T-helper 1 cell treated with Interleukin-12 subunit alpha and Interleukin-12 subunit beta and Interleukin-4 antibody, amounts not matched to agents 30 ng/mL and 1 ng/mL, for 36 hours (primary cell): ENCODE measurements at regions not wholly inside any gene's neighbourhood (a gene's known extent, or its start where the extent isn't known, plus 50 kb on each side); places are given as distances from the start of the nearest gene placed in this dataset.

Experiments
- intact Hi-C: fragments of 100-400 bp; cut with micrococcal nuclease; formaldehyde crosslinking; loops from one replicate; pipeline ENCODE4 v1.15.1; 2024

DNA sequence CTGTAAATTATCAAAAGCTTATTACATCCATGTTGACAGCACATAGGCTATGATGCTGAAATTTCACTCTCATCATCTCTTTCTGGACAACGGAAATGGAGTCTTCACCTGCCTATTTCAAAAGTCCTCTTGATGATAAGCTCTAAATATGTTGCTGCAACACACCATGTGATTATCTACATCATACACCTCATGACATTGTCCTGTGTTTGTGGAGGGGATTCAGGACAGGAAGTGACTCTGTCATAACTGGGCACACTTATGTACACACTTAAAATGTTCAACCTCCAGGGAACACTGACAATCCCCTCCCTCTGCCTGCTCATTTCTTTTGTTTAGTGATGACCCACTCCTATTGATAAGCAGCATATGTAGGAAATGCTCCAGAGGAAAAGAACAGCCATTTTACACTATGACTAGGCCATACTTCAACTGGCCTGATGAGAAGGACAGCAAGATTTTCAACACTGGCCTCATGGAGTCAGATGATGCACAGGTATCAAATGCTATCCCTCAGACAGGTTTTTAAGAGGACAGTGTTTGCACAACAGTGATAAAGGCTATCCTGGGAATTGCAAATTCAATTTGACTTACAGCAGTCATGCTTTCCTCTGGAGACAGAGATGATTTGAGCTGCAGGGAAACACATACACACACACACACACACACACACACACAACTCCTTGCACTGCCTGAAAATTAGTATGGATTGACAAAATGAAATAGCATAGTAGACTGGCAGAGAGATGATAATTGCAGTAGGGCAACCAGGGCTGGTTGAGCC lies 163.3 kb upstream of the RASGEF1B start:
- intact Hi-C loops, result no loop called here

DNA sequence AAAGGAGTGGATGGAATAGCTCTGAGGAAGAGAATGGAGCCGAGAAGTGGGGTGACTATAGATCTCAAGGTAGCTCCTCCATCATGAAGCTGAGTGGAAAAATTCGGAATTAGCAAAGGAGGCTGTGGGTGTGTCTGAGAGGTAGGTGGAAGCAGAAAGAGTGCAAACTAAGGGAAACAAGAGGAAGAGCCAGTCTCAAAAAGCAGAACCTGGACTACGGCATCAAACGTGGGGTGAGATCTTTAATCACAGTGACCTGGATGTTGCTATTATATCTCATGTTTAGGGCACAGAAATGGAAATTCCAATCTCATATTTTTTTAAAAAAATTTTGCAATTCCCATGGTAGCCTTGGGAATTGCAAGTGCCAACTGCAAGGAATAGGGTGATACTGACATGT lies 162.5 kb upstream of the RASGEF1B start:
- intact Hi-C loops, result no loop called here

DNA sequence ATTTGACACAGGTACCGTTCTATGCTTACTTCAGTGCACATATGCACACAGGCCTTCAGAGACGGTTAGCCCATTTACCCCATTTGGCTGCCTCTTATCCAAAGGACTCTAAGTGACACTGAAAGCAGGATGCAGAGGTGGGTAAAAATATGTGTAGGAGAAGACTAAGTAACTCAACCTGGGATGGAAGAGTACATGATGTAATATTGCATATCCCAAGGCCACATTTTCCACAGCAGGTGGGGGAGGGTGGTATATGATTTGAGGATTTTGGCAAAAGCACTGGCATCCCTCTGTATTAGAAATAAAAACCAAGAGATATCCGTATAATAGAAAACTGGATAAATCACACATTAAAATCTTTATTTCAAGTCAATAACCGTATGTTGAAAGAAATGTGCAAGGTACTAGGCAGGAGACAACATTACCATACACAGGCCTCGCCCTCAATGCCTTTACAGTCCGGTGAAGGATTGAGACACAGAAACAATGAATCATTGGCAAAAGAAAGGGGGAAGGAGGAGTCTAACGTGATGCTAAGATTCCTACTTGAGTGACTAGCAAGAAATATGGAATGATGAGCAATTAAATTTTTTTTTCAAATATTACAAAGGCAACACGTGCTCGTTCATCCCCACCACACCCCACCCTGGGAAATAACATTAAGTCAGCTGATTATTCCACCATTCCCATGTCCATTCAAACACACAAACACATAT lies 161.0 kb upstream of the RASGEF1B start:
- intact Hi-C loops, result no loop called here

GRCh38 chr4:81631958-81632441 lies 160.3 kb upstream of the RASGEF1B start:
- intact Hi-C loops, result no loop called here

DNA sequence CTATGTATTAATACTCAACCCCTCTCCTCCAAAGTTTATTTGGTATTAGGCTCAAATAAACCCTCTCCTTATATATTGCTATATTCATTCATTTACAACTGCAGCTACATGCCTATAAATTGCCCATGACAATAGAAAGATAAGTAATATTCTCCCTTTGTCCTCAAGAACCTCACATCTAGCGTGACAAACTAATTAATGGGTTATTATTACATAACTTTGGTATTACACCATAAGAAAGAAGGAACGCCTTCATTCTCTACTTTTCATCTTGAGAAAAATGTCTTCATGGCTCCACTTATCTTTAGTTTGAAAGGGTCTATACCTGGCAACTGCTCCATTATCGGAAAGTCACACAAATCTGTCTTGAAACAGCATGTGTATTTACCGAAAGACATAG lies 157.7 kb upstream of the RASGEF1B start:
- intact Hi-C loops, result no loop called here

GRCh38 chr4:81628489-81628888 lies 156.8 kb upstream of the RASGEF1B start:
- intact Hi-C loops, result no loop called here

- intact Hi-C loops, result no loop called here
These were observed 155.9 kb upstream of the RASGEF1B start for GRCh38 chr4:81627590-81627989.

DNA sequence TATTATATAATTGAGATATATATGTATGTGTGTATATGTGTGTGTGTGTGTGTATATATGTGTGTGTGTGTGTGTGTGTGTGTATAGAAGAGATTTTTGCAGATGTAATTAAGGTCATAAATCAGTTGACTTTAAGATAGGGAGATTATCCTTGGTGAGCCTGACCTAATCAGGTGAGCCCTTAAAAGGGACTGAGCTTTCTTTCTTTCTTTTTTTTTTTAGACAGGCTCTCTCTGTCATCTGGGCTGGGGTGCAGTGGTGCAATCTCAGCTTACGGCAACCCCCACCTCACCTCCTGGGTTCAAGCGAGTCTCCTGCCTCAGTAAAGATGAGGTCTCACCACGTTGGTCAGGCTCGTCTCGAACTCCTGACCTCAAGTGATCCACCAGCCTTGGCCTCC lies 155.1 kb upstream of the RASGEF1B start:
- intact Hi-C loops, result no loop called here

- intact Hi-C loops, result no loop called here
These were observed 154.0 kb upstream of the RASGEF1B start for GRCh38 chr4:81625422-81626417.

DNA sequence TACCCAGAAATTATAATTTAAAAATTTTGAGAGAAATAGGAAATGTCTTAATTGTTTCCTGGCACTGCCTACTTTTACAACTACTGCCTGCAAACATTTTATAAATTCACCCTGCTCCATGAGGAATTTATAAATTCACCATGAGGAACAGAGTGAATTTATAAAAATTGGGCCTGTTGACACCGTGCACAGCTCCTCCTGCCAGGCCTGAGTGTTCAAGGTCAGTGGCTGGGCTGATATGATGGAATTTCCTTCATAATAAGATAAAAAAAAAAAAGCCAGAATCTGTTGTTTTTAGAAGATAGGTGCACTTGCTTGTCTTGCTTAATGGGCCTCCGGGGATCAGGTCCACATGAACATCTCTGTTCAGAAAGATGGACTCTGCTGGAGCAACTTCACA lies 151.7 kb upstream of the RASGEF1B start:
- intact Hi-C loops, result no loop called here

DNA sequence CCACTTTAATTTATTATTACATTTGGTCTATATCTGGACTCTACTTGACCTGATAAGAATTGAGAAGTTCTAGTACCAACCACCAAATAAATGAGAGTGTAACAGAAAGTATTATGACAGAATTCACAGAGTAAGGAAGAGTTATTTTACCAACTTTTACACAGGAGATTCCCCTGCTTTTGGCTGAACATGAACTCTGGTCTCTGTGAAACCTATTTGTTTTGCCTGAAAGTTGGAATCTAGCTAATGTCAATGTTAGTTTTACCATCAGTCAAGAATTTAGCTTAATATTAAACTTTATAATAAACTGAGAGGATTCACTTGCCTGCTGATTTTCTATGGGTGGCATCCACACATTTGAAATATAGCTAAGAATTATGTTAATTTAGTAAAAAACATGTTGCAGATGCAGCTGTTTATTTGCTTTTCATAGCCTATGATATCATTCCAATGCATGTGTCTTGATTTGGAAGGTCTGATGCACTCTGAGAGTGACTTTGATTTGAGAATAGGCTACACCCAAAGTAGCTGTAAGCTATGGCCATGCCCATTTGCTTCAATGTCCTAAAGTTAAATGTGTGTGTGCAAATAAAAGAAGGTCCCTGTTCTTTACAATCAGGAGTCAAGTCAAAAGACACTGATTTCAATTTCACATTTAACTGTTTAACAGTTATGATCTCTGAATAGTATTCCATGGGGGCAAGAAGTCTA lies 150.9 kb upstream of the RASGEF1B start:
- intact Hi-C loops, result no loop called here

GRCh38 chr4:81622028-81622427 lies 150.3 kb upstream of the RASGEF1B start:
- intact Hi-C loops, result no loop called here

DNA sequence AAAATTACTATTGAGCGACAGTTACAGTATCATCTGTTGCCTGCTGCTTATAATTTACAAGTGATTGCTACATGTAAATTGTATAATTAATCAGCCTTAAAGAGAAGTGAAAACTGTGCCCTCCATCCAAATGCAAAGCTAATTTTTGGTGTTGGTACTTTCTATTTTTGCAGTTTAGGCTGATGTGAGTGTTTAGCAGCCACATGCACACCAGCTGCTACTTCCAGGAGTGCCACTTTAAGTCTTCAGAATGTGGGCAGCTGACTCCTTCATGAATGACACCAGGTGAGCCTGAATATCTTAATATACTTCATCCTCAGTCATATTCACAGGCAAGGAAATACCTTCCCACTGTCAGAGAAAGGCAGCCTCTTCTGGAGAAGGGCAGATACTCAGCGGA lies 149.8 kb upstream of the RASGEF1B start:
- intact Hi-C loops, result no loop called here

GRCh38 chr4:81620442-81620841 lies 148.7 kb upstream of the RASGEF1B start:
- intact Hi-C loops, result no loop called here

- intact Hi-C loops, result no loop called here
These were observed 145.8 kb upstream of the RASGEF1B start for GRCh38 chr4:81617545-81617944.

GRCh38 chr4:81611221-81611620 lies 139.5 kb upstream of the RASGEF1B start:
- intact Hi-C loops, result no loop called here

DNA sequence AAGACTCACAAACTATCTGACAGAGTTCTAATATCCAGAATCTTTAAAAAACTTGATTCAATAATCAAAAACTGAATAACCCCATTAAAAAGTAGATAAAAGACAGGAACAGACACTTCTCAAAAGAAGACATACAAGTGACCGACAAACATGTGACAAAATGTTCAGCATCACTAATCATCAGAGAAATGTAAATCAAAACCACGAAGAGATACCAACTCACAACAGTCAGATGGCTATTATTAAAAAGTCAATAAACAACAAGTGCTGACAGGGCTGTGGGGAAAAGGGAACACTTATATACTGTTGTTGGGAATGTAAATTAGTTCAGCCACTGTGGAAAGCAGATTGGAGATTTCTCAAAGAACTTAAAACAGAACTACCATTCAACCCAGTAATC lies 138.1 kb upstream of the RASGEF1B start:
- intact Hi-C loops, result no loop called here

DNA sequence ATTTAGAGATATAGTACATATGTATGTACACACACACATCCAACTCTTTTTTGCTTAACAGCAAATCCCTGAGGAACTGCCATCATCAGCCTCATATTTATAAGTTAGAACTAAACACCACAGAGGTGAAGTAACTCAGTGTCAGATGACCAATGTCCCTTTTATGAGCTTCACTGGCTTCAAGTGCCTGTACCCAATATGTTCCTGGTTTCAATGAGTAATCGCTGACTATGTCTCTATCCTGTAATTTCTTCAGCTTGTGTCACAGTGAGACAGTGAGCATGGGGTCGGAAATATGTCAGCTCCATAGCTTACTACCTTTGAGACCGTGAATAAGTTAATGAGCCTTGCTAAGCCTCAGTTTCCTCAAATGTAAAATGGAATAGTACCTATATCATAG lies 136.2 kb upstream of the RASGEF1B start:
- intact Hi-C loops, result no loop called here

DNA sequence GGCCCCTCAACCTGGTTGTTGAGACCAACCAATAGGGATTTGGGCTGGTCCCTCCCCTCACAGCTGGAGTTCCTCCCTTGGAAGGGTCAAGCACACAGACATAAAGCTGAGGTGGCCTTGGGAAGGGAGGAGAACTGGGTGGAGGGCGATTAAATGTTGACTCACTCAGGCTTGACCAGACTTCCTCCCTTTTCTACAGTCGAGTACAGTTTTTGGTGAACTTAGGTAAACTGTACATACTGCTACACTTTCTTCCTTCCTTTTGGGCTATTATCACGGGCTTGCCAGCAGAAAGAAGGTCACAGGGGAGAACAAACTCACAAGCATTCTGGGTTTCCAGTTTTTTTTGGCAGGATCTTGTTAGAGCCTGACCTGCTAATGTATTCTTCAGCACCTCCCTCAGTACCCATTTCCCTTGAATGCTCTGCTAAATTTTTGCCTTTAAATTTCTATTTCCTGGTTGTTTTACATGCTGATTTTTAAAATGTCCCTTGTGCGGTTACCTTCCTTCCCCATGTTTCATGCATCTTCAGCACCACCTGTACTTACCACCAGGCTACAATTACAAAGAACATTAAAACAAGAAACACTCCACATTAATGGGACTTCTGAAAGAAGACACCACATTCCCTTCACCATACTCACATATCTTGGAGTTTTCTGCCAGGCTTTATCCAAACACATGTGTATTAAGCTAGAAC lies 135.2 kb upstream of the RASGEF1B start:
- intact Hi-C loops, result no loop called here

DNA sequence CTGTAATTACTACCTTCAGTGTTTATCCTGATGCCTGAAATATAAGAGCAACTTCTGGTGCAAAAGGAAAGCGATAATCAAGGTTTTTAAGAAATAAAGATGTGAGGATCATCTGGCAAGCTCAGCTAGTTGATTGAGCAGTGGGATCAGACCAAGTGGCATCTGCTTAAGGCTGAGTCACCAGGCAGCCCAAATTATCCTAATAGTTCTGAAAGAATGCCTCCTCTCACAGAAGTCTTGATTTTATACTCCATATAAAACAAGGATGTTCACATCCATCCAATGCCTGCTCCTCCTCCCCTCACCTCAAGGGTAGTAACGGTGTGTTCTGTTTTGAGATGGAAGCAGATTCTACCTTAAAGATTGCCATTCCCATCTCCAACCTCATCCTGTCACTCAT lies 134.5 kb upstream of the RASGEF1B start:
- intact Hi-C loops, result no loop called here
